LHCN-M2 (cell line): ENCODE measurements at regions not wholly inside any gene's neighbourhood (a gene's known extent, or its start where the extent isn't known, plus 50 kb on each side); places are given as distances from the start of the nearest gene placed in this dataset.
A peak's percentile ranks its signal among the peaks of the same experiment; 100 is the strongest.
"Not testable (repeated sequence)": the region's sequence is repeated elsewhere in the genome, so short reads cannot be mapped to it uniquely, and the experiment has no call there.

Experiments
- DNase-seq: peaks from one replicate; pipeline ENCODE4 v3.0.0-alpha.2; 2012; ENCODE audit warnings: low read depth

GRCh38 chr18:23311351-23312121 is 141.6 kb upstream of the RIOK3 start:
- DNase-seq = peak; percentile 71

GRCh38 chr18:23313379-23313778 is 139.7 kb upstream of the RIOK3 start:
- DNase-seq = no peak

- DNase-seq = no peak
Measured at GRCh38 chr18:23314672-23315071, 138.4 kb upstream of the RIOK3 start.

GRCh38 chr18:23316316-23316715 is 136.8 kb upstream of the RIOK3 start:
- no peak for DNase-seq

GRCh38 chr18:23316988-23317387 is 136.1 kb upstream of the RIOK3 start:
- peak; percentile 51 for DNase-seq

- peak; percentile 93 for DNase-seq
Measured at GRCh38 chr18:23317975-23318675, 135.0 kb upstream of the RIOK3 start.

- no peak for DNase-seq
Measured at GRCh38 chr18:23320709-23321236, 132.3 kb upstream of the RIOK3 start.

- DNase-seq = no peak
Measured at GRCh38 chr18:23321996-23322395, 131.1 kb upstream of the RIOK3 start.

- no peak for DNase-seq
Measured at GRCh38 chr18:23324056-23324811, 128.9 kb upstream of the RIOK3 start.

- DNase-seq = no peak
Measured at GRCh38 chr18:23324861-23325260, 128.2 kb upstream of the RIOK3 start.

- not testable (repeated sequence) for DNase-seq
Measured at GRCh38 chr18:23329671-23330070, 123.4 kb upstream of the RIOK3 start.

- no peak for DNase-seq
Measured at GRCh38 chr18:23330423-23330822, 122.7 kb upstream of the RIOK3 start.

GRCh38 chr18:23331091-23331920 is 121.8 kb upstream of the RIOK3 start:
- DNase-seq = no peak

- no peak for DNase-seq
Measured at GRCh38 chr18:23332356-23332755, 120.7 kb upstream of the RIOK3 start.

- no peak for DNase-seq
Measured at GRCh38 chr18:23333827-23334226, 119.3 kb upstream of the RIOK3 start.

GRCh38 chr18:23334569-23334968 is 118.5 kb upstream of the RIOK3 start:
- DNase-seq = no peak

GRCh38 chr18:23336101-23336500 is 117.0 kb upstream of the RIOK3 start:
- no peak for DNase-seq

- DNase-seq = peak; percentile 58
Measured at GRCh38 chr18:23337599-23338444, 115.3 kb upstream of the RIOK3 start.

GRCh38 chr18:23340661-23341060 is 112.4 kb upstream of the RIOK3 start:
- no peak for DNase-seq

- DNase-seq = no peak
Measured at GRCh38 chr18:23341383-23341782, 111.7 kb upstream of the RIOK3 start.
